ENCODE measurements at regions not wholly inside any gene's neighbourhood (a gene's known extent, or its start where the extent isn't known, plus 50 kb on each side); places are given as distances from the start of the nearest gene placed in this dataset.

- TF ChIP-seq CTCF (IDR thresholded peaks at IDR 0.05) (no peak), POLR2A (IDR thresholded peaks at IDR 0.05) (no peak), POLR2AphosphoS5 (IDR thresholded peaks at IDR 0.05; ENCODE audit: insufficient read depth in 1 of 2, low read depth in 1 of 2) (no peak)
Observed at GRCh38 chr13:34587576-34587975, 354.5 kb upstream of the NBEA start.

All from vagina (tissue), 2 donors.